GM19328 (cell line): ENCODE measurements at regions not wholly inside any gene's neighbourhood (a gene's known extent, or its start where the extent isn't known, plus 50 kb on each side); places are given as distances from the start of the nearest gene placed in this dataset.
A peak's percentile ranks its signal among the peaks of the same experiment; 100 is the strongest.

Source experiments
- ATAC-seq: cut with Tn5 transposase; IDR thresholded peaks from one replicate; pipeline ENCODE4 v1.9.1; 2021; ENCODE audit warnings: mild to moderate bottlenecking, moderate library complexity; ENCODE audit not compliant: unreplicated experiment

- ATAC-seq: no peak
Observed at GRCh38 chr4:182010876-182011275, 232.3 kb upstream of the TENM3 start.

DNA sequence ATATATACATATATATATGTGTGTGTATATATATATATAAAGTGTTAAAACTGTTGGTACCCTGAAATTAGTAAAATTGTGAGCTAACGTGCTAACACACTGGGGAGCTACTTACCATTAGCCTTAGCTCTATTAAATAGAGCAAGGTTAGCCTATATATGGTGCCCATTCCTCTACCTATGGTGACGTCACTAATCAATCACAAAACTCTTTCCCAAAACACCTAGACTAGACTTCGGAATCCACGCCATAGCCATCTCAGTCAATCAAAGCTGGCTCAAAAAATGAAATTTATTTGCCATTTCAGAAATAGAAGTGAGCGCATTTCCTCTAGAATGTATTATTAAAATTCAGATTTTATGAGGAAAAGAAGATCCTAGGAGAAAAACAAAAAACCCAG lies 229.0 kb upstream of the TENM3 start:
- ATAC-seq: no peak

DNA sequence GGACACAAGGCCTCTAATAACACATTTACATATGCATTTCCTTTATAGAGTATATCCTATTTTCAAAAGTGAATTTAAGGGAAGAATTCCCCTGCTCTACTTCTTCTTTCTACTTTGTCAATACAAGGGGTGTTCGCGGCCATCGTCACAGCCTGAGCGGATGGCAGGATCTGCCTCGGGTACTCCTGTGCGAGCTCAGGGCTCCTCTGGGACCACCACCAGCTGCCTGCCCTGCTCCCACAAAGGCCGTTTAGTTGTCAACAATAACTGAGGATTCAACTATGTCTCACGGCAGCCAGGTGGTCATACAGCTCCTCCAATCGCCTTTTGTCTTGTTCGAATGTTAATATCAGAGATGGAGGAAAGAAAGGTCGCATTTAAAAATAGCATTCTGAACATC lies 228.2 kb upstream of the TENM3 start:
- ATAC-seq: no peak

- ATAC-seq: no peak
Observed at GRCh38 chr4:182015893-182016292, 227.3 kb upstream of the TENM3 start.

- no peak for ATAC-seq
Observed at GRCh38 chr4:182017038-182017437, 226.2 kb upstream of the TENM3 start.

GRCh38 chr4:182018691-182019090 lies 224.5 kb upstream of the TENM3 start:
- peak; percentile 43 for ATAC-seq

- peak; percentile 60 for ATAC-seq
Observed at GRCh38 chr4:182019148-182019652, 224.0 kb upstream of the TENM3 start.

- ATAC-seq: no peak
Observed at GRCh38 chr4:182022909-182023308, 220.3 kb upstream of the TENM3 start.

DNA sequence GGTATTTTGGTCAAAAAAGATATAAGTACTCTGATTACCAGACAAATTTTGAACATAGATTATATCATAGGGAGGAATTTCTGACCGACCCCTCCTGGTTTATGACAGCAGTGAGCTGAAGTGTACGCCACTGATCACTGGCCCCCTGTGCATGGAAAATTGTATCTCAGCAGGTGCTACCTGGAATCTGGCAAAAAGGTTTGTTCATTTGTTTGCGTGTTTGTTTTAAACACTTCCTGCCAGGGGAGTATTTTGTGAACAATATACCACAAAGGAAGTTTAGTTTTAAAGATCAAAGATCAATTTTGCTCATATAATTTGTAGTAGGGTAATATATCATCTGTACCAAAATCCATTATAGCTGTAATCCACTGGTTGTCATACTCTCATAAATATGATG lies 219.7 kb upstream of the TENM3 start:
- no peak for ATAC-seq

- ATAC-seq: no peak
Observed at GRCh38 chr4:182042945-182043344, 200.3 kb upstream of the TENM3 start.

DNA sequence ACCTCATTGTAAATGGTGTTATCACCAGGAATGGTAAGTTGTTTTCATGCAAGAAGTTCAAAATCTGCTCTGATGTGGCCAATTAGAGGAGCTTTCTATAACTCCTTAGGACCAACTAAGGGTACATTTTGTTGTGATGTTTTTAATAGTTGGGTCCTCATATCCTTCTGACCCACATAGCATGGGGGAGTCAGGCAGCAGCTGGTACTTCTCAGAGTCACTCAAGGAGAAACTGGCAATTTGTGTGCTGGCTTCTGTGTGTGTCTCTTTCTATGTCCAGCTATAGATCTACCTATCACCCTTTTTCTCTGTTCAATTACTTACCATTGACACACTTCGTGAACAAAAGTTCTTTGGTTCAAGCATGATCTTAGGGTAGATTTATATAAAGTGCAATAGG lies 194.3 kb upstream of the TENM3 start:
- ATAC-seq: no peak

DNA sequence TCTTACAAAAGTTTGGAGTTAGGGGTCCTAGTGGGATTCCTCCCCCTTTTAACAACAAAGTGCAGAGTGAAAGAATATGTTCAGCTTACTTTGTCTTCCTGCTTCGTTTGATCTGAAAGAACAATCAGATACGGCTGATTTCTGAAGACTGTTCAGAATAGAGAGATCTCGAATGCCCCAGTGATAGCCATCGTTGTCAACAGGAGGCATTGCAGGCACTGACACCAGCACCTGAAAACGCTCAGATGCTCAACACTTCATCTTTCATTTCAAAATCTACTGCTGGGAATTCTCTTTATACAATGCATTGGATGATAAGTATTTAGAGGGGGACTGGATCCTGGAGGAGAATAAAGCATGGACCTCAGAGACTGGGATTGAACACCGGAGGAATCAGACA lies 186.3 kb upstream of the TENM3 start:
- no peak for ATAC-seq

GRCh38 chr4:182062458-182062857 lies 180.7 kb upstream of the TENM3 start:
- ATAC-seq: no peak

DNA sequence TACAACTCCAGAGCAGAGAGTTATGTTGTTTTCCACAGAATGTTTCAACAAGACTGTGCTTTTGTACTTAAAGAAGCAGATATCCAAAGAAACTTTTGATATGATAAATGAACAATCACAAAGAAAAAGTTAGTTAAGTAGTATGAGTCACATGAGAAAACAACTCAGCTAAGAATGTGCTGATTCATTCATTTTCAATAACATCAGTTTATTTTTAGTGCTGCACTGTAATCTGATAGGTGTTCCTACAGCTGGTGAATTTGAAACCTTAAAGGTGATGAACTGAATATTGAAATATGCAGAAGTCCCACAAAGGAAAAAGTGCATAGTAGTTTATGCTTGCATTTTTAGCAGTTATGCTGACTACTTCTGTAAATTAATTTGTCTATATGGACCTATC lies 180.3 kb upstream of the TENM3 start:
- no peak for ATAC-seq

DNA sequence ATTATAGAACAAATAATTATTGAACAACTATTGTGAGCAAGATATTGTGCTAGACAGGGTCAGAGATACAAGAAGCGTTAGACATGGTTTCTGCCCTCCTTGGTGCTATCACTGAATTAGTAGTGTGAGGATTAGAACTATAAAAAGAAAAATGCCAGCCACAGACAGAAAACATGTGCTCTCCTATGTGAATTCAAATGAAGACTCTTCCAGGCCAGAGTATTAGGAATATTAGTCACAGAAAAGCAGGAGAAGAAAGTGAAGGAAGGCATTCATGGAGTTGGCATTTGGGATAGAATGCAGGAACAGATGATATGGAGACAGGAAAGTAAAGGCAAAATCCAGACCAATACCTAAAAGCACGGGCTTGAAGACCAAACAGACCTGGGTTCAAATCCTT lies 179.6 kb upstream of the TENM3 start:
- ATAC-seq: no peak

DNA sequence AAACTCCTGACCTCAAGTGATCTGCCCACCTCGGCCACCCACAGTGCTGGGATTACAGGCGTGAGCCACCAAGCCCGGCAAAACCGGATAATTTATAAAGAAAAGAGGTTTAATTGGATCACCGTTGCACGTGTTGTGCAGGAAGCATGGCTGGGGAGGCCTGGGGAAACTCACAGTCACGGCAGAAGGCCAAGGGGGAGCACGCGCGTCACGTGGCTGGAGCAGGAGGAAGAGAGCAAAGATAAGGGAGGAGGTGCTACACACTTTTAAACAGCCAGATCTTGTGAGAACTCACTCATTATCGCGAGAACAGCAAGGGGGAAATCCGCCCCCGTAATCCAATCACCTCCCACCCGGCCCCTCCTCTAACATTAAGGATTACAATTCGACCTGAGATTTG lies 177.9 kb upstream of the TENM3 start:
- ATAC-seq: no peak

- no peak for ATAC-seq
Observed at GRCh38 chr4:182066037-182066436, 177.2 kb upstream of the TENM3 start.

DNA sequence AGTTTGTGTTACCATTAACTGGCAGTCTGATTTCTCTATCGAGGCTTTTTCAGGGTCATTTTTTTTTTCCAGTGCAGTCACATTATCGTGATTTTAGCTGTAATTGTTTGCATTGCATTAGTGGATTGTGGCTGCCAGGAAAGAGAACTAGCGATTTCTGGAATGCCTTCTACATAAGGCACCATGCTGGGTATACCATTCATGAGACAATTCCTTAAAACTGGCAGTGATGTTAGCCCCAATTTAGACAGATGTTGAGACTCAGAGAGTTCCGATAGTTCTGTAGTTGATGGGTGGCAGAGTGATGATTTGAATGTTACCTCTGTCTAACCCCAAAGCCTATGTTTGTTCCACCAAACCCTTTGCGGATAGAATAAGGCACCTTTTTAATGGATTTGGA lies 175.4 kb upstream of the TENM3 start:
- no peak for ATAC-seq

DNA sequence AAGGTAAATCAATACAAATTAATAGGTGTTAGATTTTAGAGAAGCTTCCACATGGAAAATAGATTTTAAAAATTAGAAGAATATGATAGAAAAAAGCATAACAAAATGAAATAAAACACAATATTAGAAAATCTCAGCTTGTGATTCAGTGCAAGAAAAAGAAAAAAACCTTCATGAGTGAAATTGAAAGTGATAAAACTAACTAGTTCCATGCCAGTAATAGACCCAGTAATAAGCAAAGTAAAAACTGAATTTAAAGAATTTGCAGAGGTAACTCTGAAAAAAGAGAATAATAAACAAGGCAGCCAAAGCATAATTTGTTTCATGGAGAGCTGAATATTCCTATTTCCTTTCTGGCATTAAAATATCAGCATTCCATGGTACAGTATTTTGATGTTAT lies 174.3 kb upstream of the TENM3 start:
- ATAC-seq: no peak

DNA sequence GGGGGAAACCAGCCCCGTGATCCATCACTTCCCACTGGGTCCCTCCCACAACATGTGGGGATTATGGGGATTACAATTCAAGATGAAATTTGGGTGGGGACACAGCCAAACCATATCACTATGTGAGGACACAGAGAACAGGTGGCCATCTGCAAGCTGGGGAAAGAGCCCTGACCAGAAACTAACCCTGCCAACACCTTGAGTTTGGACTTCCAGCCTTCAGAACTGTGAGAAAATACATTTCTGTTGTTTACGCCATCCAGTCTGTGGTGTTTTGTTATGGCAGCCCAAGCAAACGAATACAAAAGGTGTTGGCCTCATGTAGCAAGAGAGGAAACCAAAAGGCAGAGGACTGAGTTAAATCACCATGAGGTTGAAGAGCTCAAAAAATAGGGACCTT lies 169.9 kb upstream of the TENM3 start:
- no peak for ATAC-seq

DNA sequence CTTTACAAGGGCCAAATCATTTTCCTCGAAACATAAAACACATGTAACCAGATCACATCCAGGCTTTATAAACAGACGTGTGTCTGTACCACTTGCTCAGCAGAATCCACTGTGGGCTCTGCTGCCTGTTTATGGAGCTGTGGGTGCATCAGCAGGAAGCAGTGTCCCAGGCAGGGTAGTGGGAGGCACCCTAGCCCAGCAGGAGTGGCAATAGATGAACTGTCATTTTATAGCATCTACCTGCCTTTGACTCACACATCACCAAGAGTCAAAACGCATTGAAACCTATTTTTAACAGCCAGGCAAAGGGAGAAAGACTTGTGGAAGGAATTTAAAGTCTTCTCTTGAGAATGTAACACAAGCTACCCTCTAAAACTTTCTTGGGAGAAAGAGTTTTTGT lies 169.1 kb upstream of the TENM3 start:
- no peak for ATAC-seq

DNA sequence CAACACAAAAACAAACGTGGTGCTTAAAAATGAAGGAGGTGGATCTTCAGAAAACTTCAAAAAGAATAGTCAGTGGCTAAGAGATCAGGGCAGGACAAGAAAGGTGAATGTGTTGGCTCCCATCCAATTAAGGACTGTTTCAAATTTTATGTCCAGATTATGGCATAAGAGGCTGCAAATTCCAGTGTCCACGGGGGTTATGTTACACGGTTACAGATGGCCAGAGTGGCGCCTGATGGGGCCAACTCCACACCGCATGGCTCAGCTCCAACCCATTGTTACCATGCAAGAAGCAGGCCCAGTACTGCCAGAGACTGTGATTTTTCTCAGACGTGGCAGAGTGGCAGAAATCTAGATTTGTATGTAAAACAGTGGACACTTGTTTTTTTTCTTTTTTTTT lies 168.4 kb upstream of the TENM3 start:
- ATAC-seq: no peak

- ATAC-seq: no peak
Observed at GRCh38 chr4:182082910-182083309, 160.3 kb upstream of the TENM3 start.
